HepG2 (cell line): ENCODE measurements at regions not wholly inside any gene's neighbourhood (a gene's known extent, or its start where the extent isn't known, plus 50 kb on each side); places are given as distances from the start of the nearest gene placed in this dataset.

Source experiments
- ATAC-seq: fragments of 200-7000 bp; cut with Tn5 transposase; 3 replicates; pipeline ENCODE4 v1.9.1; 2020; ENCODE audit warnings: mild to moderate bottlenecking, moderate library complexity
- BruUV-seq: library from RNA; stranded (reverse); fragments of 400-500 nt; replicated peaks from 2 replicates; lab custom pipeline; 2021; lab: Mats Ljungman, UMichigan
- CTCF ChIA-PET: fragments of 300-600 bp; formaldehyde crosslinking; extraction: SDS; loops from one replicate; lab custom pipeline; 2021; ENCODE audit warnings: low total read pairs, inconsistent platforms, low intra/inter-chr PET ratio; lab: Yijun Ruan, JAX
- POLR2A ChIA-PET: fragments of 350-600 bp; sonication (Branson Sonifier 250); formaldehyde crosslinking; loops from one replicate; lab custom pipeline; 2020; ENCODE audit warnings: antibody characterized with exemption, inconsistent platforms; lab: Yijun Ruan, JAX
- DNase-seq: peaks from one replicate; pipeline ENCODE4 v3.0.0-alpha.2; 2015; ENCODE audit warnings: low spot score
- FAIRE-seq: peaks from 3 replicates; lab custom pipeline; 2011; peaks lifted over from hg19 to GRCh38; lab: Jason Lieb, UNC
- H2AFZ ChIP-seq: one replicate; pipeline ENCODE4 v1.6.1; 2011; ENCODE audit warnings: low read length, inconsistent platforms
- H3K27ac ChIP-seq: fragments of 300-600 bp; 3 replicates; pipeline ENCODE4 v1.8.0; 2011; ENCODE audit warnings: mixed run types, mild to moderate bottlenecking, mixed read lengths, low read length, inconsistent platforms; ENCODE audit not compliant: insufficient read depth; ENCODE audit errors: extremely low read length
- H3K27me3 ChIP-seq, 2 experiments: fragments of 200-600 bp in 1 of 2; 2 replicates in 1 of 2; 3 replicates in 1 of 2; pipeline versions ENCODE4 v1.6.0 to v1.8.0; 2011; ENCODE audit warnings: low read length in 2 of 2, mild to moderate bottlenecking in 2 of 2, moderate library complexity in 2 of 2, inconsistent platforms in 1 of 2; ENCODE audit not compliant: insufficient read depth in 2 of 2, control insufficient read depth in 1 of 2
- H3K36me3 ChIP-seq, 2 experiments: fragments of 200-600 bp in 1 of 2; replicated peaks in 1 of 2; 2 replicates in 1 of 2; 3 replicates in 1 of 2; pipeline versions ENCODE4 v1.5.1 to v1.8.0; 2011; ENCODE audit warnings: low read length in 2 of 2, inconsistent platforms in 1 of 2; ENCODE audit not compliant: insufficient read depth in 2 of 2, control insufficient read depth in 1 of 2
- H3K4me1 ChIP-seq: 2 replicates; pipeline ENCODE4 v1.5.1; 2012; ENCODE audit warnings: low read length, inconsistent platforms; ENCODE audit not compliant: insufficient read depth
- H3K4me2 ChIP-seq: 2 replicates; pipeline ENCODE4 v1.6.0; 2011; ENCODE audit warnings: low read depth, low read length, inconsistent platforms
- H3K4me3 ChIP-seq, 3 experiments: fragments of 200-600 bp in 1 of 3; sonication (generic), shearing (Covaris generic) in 1 of 3; replicated peaks in 1 of 3; 2 replicates each; pipeline ENCODE4 v1.5.1; 2011 to 2016; ENCODE audit warnings: low read length in 3 of 3, inconsistent platforms in 2 of 3, low read depth in 2 of 3, mild to moderate bottlenecking in 2 of 3, control low read depth in 1 of 3, mixed read lengths in 1 of 3; ENCODE audit not compliant: insufficient read depth in 1 of 3
- H3K79me2 ChIP-seq: one replicate; pipeline ENCODE4 v1.6.1; 2011; ENCODE audit warnings: low read length, inconsistent platforms; ENCODE audit not compliant: insufficient read depth
- H3K9ac ChIP-seq: 2 replicates; pipeline ENCODE4 v1.6.0; 2011; ENCODE audit warnings: mild to moderate bottlenecking, low read depth, low read length, inconsistent platforms; ENCODE audit not compliant: insufficient read depth
- H3K9me3 ChIP-seq: 2 replicates; pipeline ENCODE4 v1.5.1; 2012; ENCODE audit warnings: mild to moderate bottlenecking, low read length
- H4K20me1 ChIP-seq: 2 replicates; pipeline ENCODE4 v1.6.0; 2011; ENCODE audit warnings: inconsistent platforms, mild to moderate bottlenecking, low read length, moderate library complexity; ENCODE audit not compliant: insufficient read depth
- ATAD3A ChIP-seq: sonication (generic); formaldehyde crosslinking; IDR thresholded peaks from 2 replicates; pipeline ENCODE4 v1.4.0; 2020; ENCODE audit warnings: missing genetic modification reagents
- CEBPB ChIP-seq: IDR thresholded peaks from 2 replicates; pipeline ENCODE4 v1.6.1; 2011; ENCODE audit warnings: low read depth, low read length, improper control_type of control experiment, borderline replicate concordance
- CREM ChIP-seq, 2 experiments: sonication (generic) in 1 of 2; formaldehyde crosslinking in 1 of 2; IDR thresholded peaks; 2 replicates each; pipeline versions ENCODE4 v1.4.0 to v1.6.1; 2016 to 2020; ENCODE audit warnings: antibody characterized with exemption in 1 of 2, mild to moderate bottlenecking in 1 of 2, missing genetic modification reagents in 1 of 2
- FOXP1 ChIP-seq, 2 experiments: fragments of 450-650 bp in 1 of 2; IDR thresholded peaks; 2 replicates each; pipeline ENCODE4 v1.6.1; 2017 to 2018; ENCODE audit warnings: antibody characterized with exemption in 1 of 2
- HIVEP1 ChIP-seq: sonication (generic); formaldehyde crosslinking; IDR thresholded peaks from 2 replicates; pipeline ENCODE4 v1.4.0; 2020; ENCODE audit warnings: mild to moderate bottlenecking, missing genetic modification reagents
- KDM5B ChIP-seq: sonication (generic); formaldehyde crosslinking; IDR thresholded peaks from 2 replicates; pipeline ENCODE4 v1.4.0; 2020; ENCODE audit warnings: missing genetic modification reagents, mild to moderate bottlenecking, borderline replicate concordance
- MAFG ChIP-seq: sonication (generic); formaldehyde crosslinking; IDR thresholded peaks from 2 replicates; pipeline ENCODE4 v1.5.1; 2020; ENCODE audit warnings: mild to moderate bottlenecking, missing genetic modification reagents
- PTBP1 ChIP-seq: fragments of 200-400 bp; formaldehyde crosslinking; IDR thresholded peaks from 2 replicates; pipeline ENCODE4 v1.6.1; 2018; ENCODE audit warnings: low read length, low read depth; ENCODE audit not compliant: poor library complexity, severe bottlenecking
- SP2 ChIP-seq: sonication (generic); formaldehyde crosslinking; IDR thresholded peaks from 2 replicates; pipeline ENCODE4 v1.5.1; 2020; ENCODE audit warnings: mild to moderate bottlenecking, missing genetic modification reagents
- ZFP91 ChIP-seq: sonication (generic); formaldehyde crosslinking; IDR thresholded peaks from 2 replicates; pipeline ENCODE4 v1.9.0; 2022; ENCODE audit warnings: missing genetic modification reagents, mild to moderate bottlenecking, borderline replicate concordance
- ZKSCAN8 ChIP-seq: IDR thresholded peaks from 2 replicates; pipeline ENCODE4 v1.6.1; 2016; ENCODE audit warnings: borderline replicate concordance, missing genetic modification reagents, missing compliant biosample characterization
- ZNF230 ChIP-seq: sonication (generic); formaldehyde crosslinking; IDR thresholded peaks from 2 replicates; pipeline ENCODE4 v1.4.0; 2020; ENCODE audit warnings: mild to moderate bottlenecking, missing genetic modification reagents
- ZNF331 ChIP-seq: sonication (generic); formaldehyde crosslinking; IDR thresholded peaks from 2 replicates; pipeline ENCODE4 v1.4.0; 2020; ENCODE audit warnings: missing genetic modification reagents
- ZNF619 ChIP-seq: sonication (generic); formaldehyde crosslinking; IDR thresholded peaks from 2 replicates; pipeline ENCODE4 v1.4.0; 2020; ENCODE audit warnings: mild to moderate bottlenecking, missing genetic modification reagents
- ZNF816 ChIP-seq: sonication (generic); formaldehyde crosslinking; IDR thresholded peaks from 2 replicates; pipeline ENCODE4 v1.8.0; 2022; ENCODE audit warnings: missing genetic modification reagents, mild to moderate bottlenecking, borderline replicate concordance
- WGBS: methylation state at CpG from one replicate; pipeline ENCODE4 v1.1.6; 2017; ENCODE audit warnings: low lambda C conversion rate; 5-methylcytosine and 5-hydroxymethylcytosine counted together
- in situ Hi-C: cut with HindIII; loops from 2 replicates; pipeline ENCODE4 v1.10.0; 2017; ENCODE audit warnings: low pct_unique_long_range_greater_than_20kb; ENCODE audit not compliant: extremely low pct_ligation_motif_present
- intact Hi-C: fragments of 100-400 bp; cut with micrococcal nuclease; formaldehyde crosslinking; loops from one replicate; pipeline ENCODE4 v1.10.0; 2022; ENCODE audit not compliant: unreplicated experiment

- Histone ChIP-seq H3K4me2 (no peak overlapping the region), H3K9ac (no peak overlapping the region), H2AFZ (no peak overlapping the region), H3K9me3 (peaks cover 19% of the 10 kb centered on the region), H3K27me3 (no peaks in the 10 kb centered on the region), H3K79me2 (no peaks in the 10 kb centered on the region), H3K4me3 (no peak overlapping the region), H3K27ac (no peak overlapping the region), H3K4me1 (no peaks in the 10 kb centered on the region), H4K20me1 (no peaks in the 10 kb centered on the region), H3K36me3 (no peaks in the 10 kb centered on the region)
- no peak for FAIRE-seq
- no TSS peak for BruUV-seq
- TF ChIP-seq FOXP1 (IDR thresholded peaks at IDR 0.05), result no peak
- no peak for TF ChIP-seq FOXP1 (CRISPR knock-in tag; IDR thresholded peaks at IDR 0.05)
- TF ChIP-seq CEBPB, result peak; percentile 64
- no peak for DNase-seq
- no peak for ATAC-seq
- in situ Hi-C loops (no loop called here), intact Hi-C loops (no loop called here)
- ChIA-PET CTCF (no interaction called here), POLR2A (no interaction called here)
- 3% methylated on average over 2 of the region's 2 CpGs for WGBS
Observed at GRCh38 chr2:17398770-17399169, 119.5 kb downstream of the RAD51AP2 start.

GRCh38 chr2:17388798-17389197 lies 129.4 kb downstream of the RAD51AP2 start:
- ATAC-seq, result no peak
- Histone ChIP-seq H3K9me3 (no peaks in the 10 kb centered on the region), H2AFZ (no peak overlapping the region), H3K27ac (no peak overlapping the region), H3K4me2 (no peak overlapping the region), H3K4me3 (no peak overlapping the region), H3K27me3 (no peaks in the 10 kb centered on the region), H3K9ac (no peak overlapping the region), H3K36me3 (no peaks in the 10 kb centered on the region), H4K20me1 (no peaks in the 10 kb centered on the region), H3K79me2 (no peaks in the 10 kb centered on the region), H3K4me1 (no peaks in the 10 kb centered on the region)
- TF ChIP-seq ZKSCAN8 (CRISPR knock-in tag), result no peak
- TF ChIP-seq ZNF619 (CRISPR knock-in tag), result no peak
- TF ChIP-seq SP2 (CRISPR knock-in tag), result no peak
- no peak for TF ChIP-seq ZFP91 (CRISPR knock-in tag)
- no peak for TF ChIP-seq ATAD3A
- no peak for TF ChIP-seq MAFG (CRISPR knock-in tag)
- TF ChIP-seq KDM5B (CRISPR knock-in tag), result no peak
- TF ChIP-seq HIVEP1 (CRISPR knock-in tag), result no peak
- TF ChIP-seq PTBP1, result no peak
- TF ChIP-seq CREM (IDR thresholded peaks at IDR 0.05), result no peak
- TF ChIP-seq CREM (CRISPR knock-in tag; IDR thresholded peaks at IDR 0.05), result no peak
- TF ChIP-seq ZNF230, result no peak
- no peak for TF ChIP-seq ZNF331 (CRISPR knock-in tag)
- TF ChIP-seq ZNF816 (CRISPR knock-in tag), result no peak
- in situ Hi-C loops, result no loop called here
- DNase-seq, result no peak
- no peak for FAIRE-seq
- ChIA-PET CTCF (no interaction called here), POLR2A (no interaction called here)
- intact Hi-C loops, result no loop called here
- no TSS peak for BruUV-seq
